Ovary (tissue), 7 donors: ENCODE measurements at regions not wholly inside any gene's neighbourhood (a gene's known extent, or its start where the extent isn't known, plus 50 kb on each side); places are given as distances from the start of the nearest gene placed in this dataset.

Source experiments
- DNase-seq, 5 donors: peaks; one replicate each; pipeline ENCODE4 v3.0.0-alpha.2; 2019 to 2020
- H3K27ac ChIP-seq, 2 donors: fragments of 200-600 bp; one replicate each; pipeline versions ENCODE4 v1.5.1 to v1.8.0; 2019 to 2022
- H3K27me3 ChIP-seq: fragments of 200-600 bp; one replicate; pipeline ENCODE4 v1.8.0; 2022
- H3K36me3 ChIP-seq: fragments of 200-600 bp; sonication (generic); one replicate; pipeline ENCODE4 v1.5.1; 2019
- H3K4me1 ChIP-seq: one replicate; pipeline ENCODE4 v1.8.1; 2013; ENCODE audit warnings: mild to moderate bottlenecking, moderate library complexity; ENCODE audit not compliant: insufficient read depth
- H3K4me3 ChIP-seq: fragments of 200-600 bp; sonication (generic); one replicate; pipeline ENCODE4 v1.5.1; 2017
- H3K9me3 ChIP-seq, 2 donors: fragments of 200-600 bp in 1 of 2; sonication (generic) in 1 of 2; one replicate each; pipeline versions ENCODE4 v1.5.1 to v1.8.1; 2013 to 2019; ENCODE audit warnings: mild to moderate bottlenecking in 1 of 2, moderate library complexity in 1 of 2
- CTCF ChIP-seq, 3 donors: fragments of 450-650 bp in 2 of 3; fragments of 200-600 bp in 1 of 3; IDR thresholded peaks; one replicate each; pipeline versions ENCODE4 v1.5.1 to v1.8.0; 2016 to 2022; ENCODE audit warnings: antibody characterized with exemption in 3 of 3, mild to moderate bottlenecking in 1 of 3
- EP300 ChIP-seq: sonication (generic); formaldehyde crosslinking; IDR thresholded peaks from one replicate; pipeline ENCODE4 v1.6.1; 2017; ENCODE audit warnings: antibody characterized with exemption
- POLR2A ChIP-seq: fragments of 450-650 bp; IDR thresholded peaks from one replicate; pipeline ENCODE4 v1.6.1; 2017; ENCODE audit warnings: antibody characterized with exemption, mild to moderate bottlenecking, moderate library complexity
- WGBS, 3 donors: extraction: QIAGEN DNeasy Blood & Tissue Kit in 1 of 3; methylation state at CpG; one replicate each; pipeline versions ENCODE4 v1.1.5 to v1.1.7; 2013 to 2017; 5-methylcytosine and 5-hydroxymethylcytosine counted together
- intact Hi-C, 4 donors: fragments of 100-400 bp; cut with DNase I; formaldehyde crosslinking; loops; one replicate each; pipeline versions ENCODE4 v1.11.0 to v1.15.1; 2022 to 2023
- donor health status: DM: no; HTN: no; CAD: no; lungs with moderate emphysema.
- donor health status: DM: no; HTN: no; CAD: no.
- donor health status: Bipolar disorder and iron deficiency.
- donor health status: DM: no; HTN: no; CAD: no.
- donor health status: DM: yes; HTN: yes; CAD: no.

GRCh38 chr4:31169846-31170245 is 449.7 kb downstream of the PCDH7 start:
- WGBS, 3 donors = 27 to 42% (median 34%) methylated on average over 5 of the region's 5 CpGs
- no peak for DNase-seq
- TF ChIP-seq EP300 (no peak), POLR2A (no peak), CTCF (IDR thresholded peaks at IDR 0.05) (no peak)
- Histone ChIP-seq H3K4me3 (no peak overlapping the region), H3K4me1 (no peaks in the 10 kb centered on the region), H3K27ac (no peak overlapping the region), H3K36me3 (no peaks in the 10 kb centered on the region), H3K27me3 (no peaks in the 10 kb centered on the region), H3K9me3 (no peaks in the 10 kb centered on the region)
- intact Hi-C loops = no loop called here

- no peak for TF ChIP-seq EP300
- TF ChIP-seq POLR2A = no peak
- TF ChIP-seq CTCF (IDR thresholded peaks at IDR 0.05) = no peak
- H3K4me1 ChIP-seq = no peaks in the 10 kb centered on the region
- H3K9me3 ChIP-seq = no peaks in the 10 kb centered on the region
- no peak overlapping the region for H3K4me3 ChIP-seq
- no peak overlapping the region for H3K27ac ChIP-seq
- no peaks in the 10 kb centered on the region for H3K27me3 ChIP-seq
- DNase-seq = no peak
- H3K36me3 ChIP-seq = no peaks in the 10 kb centered on the region
- 82 to 87% (median 86%) methylated on average over 4 of the region's 4 CpGs for WGBS, 3 donors
- intact Hi-C loops = no loop called here
These were observed 451.2 kb downstream of the PCDH7 start for GRCh38 chr4:31171362-31171761.

- Histone ChIP-seq H3K9me3 (no peaks in the 10 kb centered on the region), H3K27ac (no peak overlapping the region), H3K36me3 (no peaks in the 10 kb centered on the region), H3K4me1 (no peaks in the 10 kb centered on the region), H3K4me3 (no peak overlapping the region), H3K27me3 (no peaks in the 10 kb centered on the region)
- DNase-seq = no peak
- WGBS, 3 donors = 88 to 95% (median 92%) methylated on average over 5 of the region's 5 CpGs
- intact Hi-C loops = no loop called here
- no peak for TF ChIP-seq CTCF (IDR thresholded peaks at IDR 0.05)
- no peak for TF ChIP-seq EP300
- no peak for TF ChIP-seq POLR2A
These were observed 455.2 kb downstream of the PCDH7 start for GRCh38 chr4:31175242-31175910.

- Histone ChIP-seq H3K9me3 (no peaks in the 10 kb centered on the region), H3K4me3 (no peak overlapping the region), H3K4me1 (no peaks in the 10 kb centered on the region), H3K36me3 (no peaks in the 10 kb centered on the region), H3K27me3 (no peaks in the 10 kb centered on the region), H3K27ac (no peak overlapping the region)
- 89 to 92% (median 91%) methylated on average over 4 of the region's 4 CpGs for WGBS, 3 donors
- DNase-seq = no peak
- intact Hi-C loops = no loop called here
- TF ChIP-seq CTCF (IDR thresholded peaks at IDR 0.05) (no peak), EP300 (no peak), POLR2A (no peak)
These were observed 463.1 kb downstream of the PCDH7 start for GRCh38 chr4:31183256-31183655.
